ENCODE measurements at regions not wholly inside any gene's neighbourhood (a gene's known extent, or its start where the extent isn't known, plus 50 kb on each side); places are given as distances from the start of the nearest gene placed in this dataset.

DNA sequence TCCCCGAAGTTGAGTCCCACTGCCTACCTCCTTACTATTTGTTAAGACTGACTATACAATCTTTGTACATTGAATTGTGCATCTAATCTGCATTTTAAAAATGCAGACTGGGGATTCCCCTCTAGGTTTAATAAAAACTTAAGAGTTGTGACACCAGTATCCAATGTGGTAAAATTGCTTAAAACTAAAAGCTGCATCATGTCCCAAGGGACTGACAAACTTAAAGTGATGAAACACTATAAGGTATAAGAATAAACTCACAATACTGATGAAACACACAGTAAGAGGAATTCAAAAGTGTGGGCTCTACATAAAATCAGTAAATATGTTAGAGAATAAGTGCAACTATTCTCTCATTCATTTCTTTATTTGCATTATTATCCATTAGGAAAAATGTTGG, 1905.1 kb downstream of the MAT2B start:
- TF ChIP-seq, protein P1, sequence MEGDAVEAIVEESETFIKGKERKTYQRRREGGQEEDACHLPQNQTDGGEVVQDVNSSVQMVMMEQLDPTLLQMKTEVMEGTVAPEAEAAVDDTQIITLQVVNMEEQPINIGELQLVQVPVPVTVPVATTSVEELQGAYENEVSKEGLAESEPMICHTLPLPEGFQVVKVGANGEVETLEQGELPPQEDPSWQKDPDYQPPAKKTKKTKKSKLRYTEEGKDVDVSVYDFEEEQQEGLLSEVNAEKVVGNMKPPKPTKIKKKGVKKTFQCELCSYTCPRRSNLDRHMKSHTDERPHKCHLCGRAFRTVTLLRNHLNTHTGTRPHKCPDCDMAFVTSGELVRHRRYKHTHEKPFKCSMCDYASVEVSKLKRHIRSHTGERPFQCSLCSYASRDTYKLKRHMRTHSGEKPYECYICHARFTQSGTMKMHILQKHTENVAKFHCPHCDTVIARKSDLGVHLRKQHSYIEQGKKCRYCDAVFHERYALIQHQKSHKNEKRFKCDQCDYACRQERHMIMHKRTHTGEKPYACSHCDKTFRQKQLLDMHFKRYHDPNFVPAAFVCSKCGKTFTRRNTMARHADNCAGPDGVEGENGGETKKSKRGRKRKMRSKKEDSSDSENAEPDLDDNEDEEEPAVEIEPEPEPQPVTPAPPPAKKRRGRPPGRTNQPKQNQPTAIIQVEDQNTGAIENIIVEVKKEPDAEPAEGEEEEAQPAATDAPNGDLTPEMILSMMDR (IDR thresholded peaks at IDR 0.05): no peak
- TF ChIP-seq POLR2AphosphoS5 (IDR thresholded peaks at IDR 0.05) (no peak), EP300 (IDR thresholded peaks at IDR 0.05; ENCODE audit: low read depth) (no peak), POLR2A (IDR thresholded peaks at IDR 0.05) (no peak)

Measured in transverse colon (tissue), 4 donors.